HUES48 (cell line): ENCODE measurements at regions not wholly inside any gene's neighbourhood (a gene's known extent, or its start where the extent isn't known, plus 50 kb on each side); places are given as distances from the start of the nearest gene placed in this dataset.
A peak's percentile ranks its signal among the peaks of the same experiment; 100 is the strongest.

Experiments used
- H3K27ac ChIP-seq: one replicate; pipeline ENCODE4 v1.7.0; 2013; ENCODE audit warnings: low read depth, low read length, inconsistent platforms
- H3K27me3 ChIP-seq: 2 replicates; pipeline ENCODE4 v1.6.1; 2013; ENCODE audit warnings: mild to moderate bottlenecking, low read length; ENCODE audit not compliant: control insufficient read depth, insufficient read depth
- H3K36me3 ChIP-seq: 2 replicates; pipeline ENCODE4 v1.6.1; 2013; ENCODE audit warnings: low read length; ENCODE audit not compliant: control insufficient read depth, insufficient read depth
- H3K4me1 ChIP-seq: 2 replicates; pipeline ENCODE4 v1.6.1; 2013; ENCODE audit warnings: mild to moderate bottlenecking, low read length; ENCODE audit not compliant: control insufficient read depth, insufficient read depth
- H3K4me3 ChIP-seq: 2 replicates; pipeline ENCODE4 v1.5.1; 2013; ENCODE audit warnings: mild to moderate bottlenecking, low read depth, low read length
- H3K9ac ChIP-seq: 2 replicates; pipeline ENCODE4 v1.6.1; 2013; ENCODE audit warnings: mild to moderate bottlenecking, low read depth, low read length, moderate library complexity
- H3K9me3 ChIP-seq: 2 replicates; pipeline ENCODE4 v1.6.1; 2013; ENCODE audit warnings: low read length; ENCODE audit not compliant: control insufficient read depth, insufficient read depth

- H3K27me3 ChIP-seq, result no peaks in the 10 kb centered on the region
- no peaks in the 10 kb centered on the region for H3K9me3 ChIP-seq
- no peak overlapping the region for H3K4me3 ChIP-seq
- H3K36me3 ChIP-seq, result no peaks in the 10 kb centered on the region
- no peak overlapping the region for H3K9ac ChIP-seq
- H3K27ac ChIP-seq, result no peak overlapping the region
- H3K4me1 ChIP-seq, result peaks cover 9% of the 10 kb centered on the region
Measured at GRCh38 chr11:127461241-127462064, 460.9 kb upstream of the KIRREL3 start.

GRCh38 chr11:127458561-127458960, 458.0 kb upstream of the KIRREL3 start:
- no peak overlapping the region for H3K27ac ChIP-seq
- H3K4me1 ChIP-seq, result peaks cover 17% of the 10 kb centered on the region
- H3K4me3 ChIP-seq, result no peak overlapping the region
- no peak overlapping the region for H3K9ac ChIP-seq
- H3K9me3 ChIP-seq, result no peaks in the 10 kb centered on the region
- H3K36me3 ChIP-seq, result no peaks in the 10 kb centered on the region
- no peaks in the 10 kb centered on the region for H3K27me3 ChIP-seq

- no peaks in the 10 kb centered on the region for H3K27me3 ChIP-seq
- H3K9me3 ChIP-seq, result no peaks in the 10 kb centered on the region
- no peak overlapping the region for H3K27ac ChIP-seq
- 0 out of 2 replicates have a peak overlapping the region, but pooled peaks have one; percentile 20 for H3K4me3 ChIP-seq
- H3K9ac ChIP-seq, result no peak overlapping the region
- H3K4me1 ChIP-seq, result peaks cover 17% of the 10 kb centered on the region
- H3K36me3 ChIP-seq, result no peaks in the 10 kb centered on the region
Measured at GRCh38 chr11:127454856-127455255, 454.3 kb upstream of the KIRREL3 start.

GRCh38 chr11:127452533-127452932, 452.0 kb upstream of the KIRREL3 start:
- Histone ChIP-seq H3K27me3 (no peaks in the 10 kb centered on the region), H3K9ac (no peak overlapping the region), H3K9me3 (no peaks in the 10 kb centered on the region), H3K36me3 (no peaks in the 10 kb centered on the region), H3K4me3 (no peak overlapping the region), H3K4me1 (peaks cover 8% of the 10 kb centered on the region), H3K27ac (no peak overlapping the region)

GRCh38 chr11:127451861-127452260, 451.3 kb upstream of the KIRREL3 start:
- Histone ChIP-seq H3K36me3 (no peaks in the 10 kb centered on the region), H3K4me1 (peaks cover 8% of the 10 kb centered on the region)

GRCh38 chr11:127448101-127448500, 447.5 kb upstream of the KIRREL3 start:
- Histone ChIP-seq H3K9me3 (no peaks in the 10 kb centered on the region), H3K27me3 (no peaks in the 10 kb centered on the region)

More at GRCh38 chr11:127451861-127452260, 451.3 kb upstream of the KIRREL3 start:
- Histone ChIP-seq H3K9me3 (no peaks in the 10 kb centered on the region), H3K9ac (no peak overlapping the region), H3K27ac (no peak overlapping the region), H3K4me3 (no peak overlapping the region), H3K27me3 (no peaks in the 10 kb centered on the region)

GRCh38 chr11:127445476-127445875, 444.9 kb upstream of the KIRREL3 start:
- no peak overlapping the region for H3K4me3 ChIP-seq
- H3K36me3 ChIP-seq, result no peaks in the 10 kb centered on the region
- no peak overlapping the region for H3K9ac ChIP-seq
- no peak overlapping the region for H3K27ac ChIP-seq
- no peaks in the 10 kb centered on the region for H3K9me3 ChIP-seq
- no peaks in the 10 kb centered on the region for H3K27me3 ChIP-seq
- no peaks in the 10 kb centered on the region for H3K4me1 ChIP-seq

More at GRCh38 chr11:127448101-127448500, 447.5 kb upstream of the KIRREL3 start:
- Histone ChIP-seq H3K4me3 (no peak overlapping the region), H3K9ac (no peak overlapping the region), H3K36me3 (no peaks in the 10 kb centered on the region), H3K4me1 (no peaks in the 10 kb centered on the region), H3K27ac (no peak overlapping the region)

- Histone ChIP-seq H3K9ac (no peak overlapping the region), H3K4me3 (no peak overlapping the region), H3K27ac (no peak overlapping the region), H3K9me3 (no peaks in the 10 kb centered on the region), H3K27me3 (no peaks in the 10 kb centered on the region), H3K36me3 (no peaks in the 10 kb centered on the region), H3K4me1 (no peaks in the 10 kb centered on the region)
Measured at GRCh38 chr11:127443297-127443696, 442.7 kb upstream of the KIRREL3 start.

GRCh38 chr11:127440616-127441015, 440.0 kb upstream of the KIRREL3 start:
- no peak overlapping the region for H3K27ac ChIP-seq
- no peak overlapping the region for H3K4me3 ChIP-seq

GRCh38 chr11:127425281-127425680, 424.7 kb upstream of the KIRREL3 start:
- Histone ChIP-seq H3K4me1 (no peaks in the 10 kb centered on the region), H3K4me3 (no peak overlapping the region), H3K36me3 (no peaks in the 10 kb centered on the region), H3K27ac (no peak overlapping the region), H3K9ac (no peak overlapping the region), H3K27me3 (no peaks in the 10 kb centered on the region), H3K9me3 (no peaks in the 10 kb centered on the region)

More at GRCh38 chr11:127440616-127441015, 440.0 kb upstream of the KIRREL3 start:
- no peaks in the 10 kb centered on the region for H3K36me3 ChIP-seq
- no peak overlapping the region for H3K9ac ChIP-seq
- no peaks in the 10 kb centered on the region for H3K9me3 ChIP-seq
- H3K27me3 ChIP-seq, result no peaks in the 10 kb centered on the region
- no peaks in the 10 kb centered on the region for H3K4me1 ChIP-seq

- Histone ChIP-seq H3K36me3 (no peaks in the 10 kb centered on the region), H3K4me1 (no peaks in the 10 kb centered on the region), H3K9me3 (no peaks in the 10 kb centered on the region), H3K4me3 (no peak overlapping the region), H3K27ac (no peak overlapping the region), H3K9ac (no peak overlapping the region), H3K27me3 (no peaks in the 10 kb centered on the region)
Measured at GRCh38 chr11:127424661-127425060, 424.1 kb upstream of the KIRREL3 start.
